ENCODE measurements at regions not wholly inside any gene's neighbourhood (a gene's known extent, or its start where the extent isn't known, plus 50 kb on each side); places are given as distances from the start of the nearest gene placed in this dataset.
"Not testable (repeated sequence)": the region's sequence is repeated elsewhere in the genome, so short reads cannot be mapped to it uniquely, and the experiment has no call there.

DNA sequence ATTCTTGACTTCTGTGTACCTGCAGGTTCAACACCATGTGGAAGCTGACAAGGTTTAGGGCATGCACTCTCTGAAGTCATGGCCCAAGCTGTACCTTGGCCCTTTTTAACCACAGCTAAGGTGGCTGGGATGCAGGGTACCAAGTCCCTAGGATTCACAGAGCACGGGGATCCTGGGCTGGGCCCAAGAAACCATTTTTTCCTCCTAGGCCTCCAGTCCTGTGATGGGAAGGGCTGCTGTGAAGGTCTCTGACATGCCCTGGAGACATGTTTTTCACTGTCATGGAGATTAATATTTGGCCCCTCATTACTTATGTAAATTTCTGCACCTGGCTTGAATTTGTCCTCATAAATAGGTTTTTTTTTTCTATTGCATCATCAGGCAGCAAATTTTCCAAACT lies 937.5 kb upstream of the ROBO1 start:
- no peak for DNase-seq

DNA sequence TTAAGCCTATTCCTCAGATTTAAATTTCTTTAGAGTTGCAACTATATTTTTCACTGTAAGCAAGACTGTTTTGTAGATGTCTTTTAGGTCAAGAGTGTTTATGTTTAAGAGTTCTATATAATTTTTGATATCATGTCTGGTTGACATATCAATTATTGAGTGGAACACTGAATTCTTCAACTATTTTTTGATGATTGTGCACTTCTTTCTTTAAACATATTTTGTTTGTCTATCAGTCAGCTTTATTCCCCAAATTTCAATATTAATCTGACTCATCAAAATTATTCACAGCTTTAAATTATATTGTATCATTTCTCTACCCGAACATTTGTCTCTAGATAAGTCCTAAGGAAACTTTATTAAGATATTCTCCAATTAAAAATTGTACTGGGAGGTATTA lies 933.6 kb upstream of the ROBO1 start:
- DNase-seq = no peak

DNA sequence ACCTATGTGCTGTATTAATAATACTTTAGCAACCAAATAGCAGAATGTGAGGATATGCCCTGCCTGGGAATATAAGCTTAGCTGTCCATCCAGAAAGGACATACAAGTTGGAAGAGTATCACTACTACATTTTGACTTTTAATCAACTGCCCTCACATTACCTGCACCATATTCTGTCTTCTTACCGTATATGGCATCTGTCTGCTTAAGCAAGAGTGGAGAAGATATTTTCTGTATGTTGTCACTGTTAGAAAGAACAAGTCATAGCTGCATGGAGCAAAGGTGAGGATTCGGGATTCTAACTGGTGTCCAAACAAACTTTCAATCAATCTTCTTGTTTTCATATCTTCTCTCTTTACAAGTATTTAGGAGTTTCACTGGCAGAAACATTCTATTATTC lies 929.5 kb upstream of the ROBO1 start:
- no peak for DNase-seq

DNA sequence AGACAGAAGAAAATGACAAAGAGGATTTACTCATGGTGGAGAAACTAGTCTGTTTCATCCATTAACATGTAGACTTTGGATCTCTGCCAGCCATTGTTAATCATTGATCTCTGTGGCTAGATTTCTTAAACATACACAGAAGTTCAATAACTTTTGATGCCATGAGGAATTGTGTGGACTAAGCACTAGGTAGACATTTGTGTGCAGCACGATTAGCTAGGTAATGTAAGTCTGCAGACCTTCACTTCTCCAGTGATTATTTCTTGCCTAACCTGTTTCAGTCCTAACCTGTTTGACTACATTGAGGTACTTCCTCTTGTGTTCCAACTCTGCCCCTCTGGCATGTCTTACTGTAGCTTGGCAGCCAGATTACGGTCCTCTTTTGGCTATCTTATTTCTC lies 928.5 kb upstream of the ROBO1 start:
- DNase-seq = no peak

DNA sequence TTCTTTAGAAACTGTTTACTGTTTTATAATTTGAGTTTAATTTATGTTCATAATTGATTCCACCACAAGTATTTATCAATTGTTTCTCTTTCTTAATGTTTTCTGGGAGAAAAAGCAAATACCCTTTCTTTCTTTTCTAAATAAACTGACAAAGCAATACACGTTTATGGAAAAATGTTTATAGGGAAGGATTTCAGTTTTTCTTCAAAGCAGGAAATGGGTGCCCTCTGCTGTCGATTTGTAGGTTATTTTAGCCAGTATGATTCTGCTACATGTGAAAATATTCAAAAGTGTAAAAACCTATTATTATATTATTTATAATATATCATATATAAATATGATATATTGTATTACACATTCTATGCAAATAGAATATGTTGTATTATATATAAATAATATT lies 921.0 kb upstream of the ROBO1 start:
- DNase-seq = no peak

DNA sequence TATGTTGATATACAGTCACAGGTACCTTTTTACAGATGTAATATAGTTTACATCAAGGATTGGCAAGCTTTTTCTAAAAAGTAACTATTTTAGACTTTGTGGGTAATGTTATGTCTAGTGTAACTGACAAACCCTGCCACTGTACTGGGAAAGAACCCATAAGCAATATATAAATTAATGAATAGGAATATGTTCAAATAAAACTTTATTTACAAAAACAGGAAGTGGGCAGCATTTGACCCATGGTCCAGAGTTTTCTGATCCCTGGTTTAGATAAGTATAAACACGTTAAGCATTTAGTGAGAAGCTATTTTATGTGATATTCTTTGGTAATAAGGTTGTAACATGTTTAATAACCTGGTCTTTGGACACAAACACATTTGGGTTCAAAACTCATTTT lies 915.2 kb upstream of the ROBO1 start:
- DNase-seq = no peak

DNA sequence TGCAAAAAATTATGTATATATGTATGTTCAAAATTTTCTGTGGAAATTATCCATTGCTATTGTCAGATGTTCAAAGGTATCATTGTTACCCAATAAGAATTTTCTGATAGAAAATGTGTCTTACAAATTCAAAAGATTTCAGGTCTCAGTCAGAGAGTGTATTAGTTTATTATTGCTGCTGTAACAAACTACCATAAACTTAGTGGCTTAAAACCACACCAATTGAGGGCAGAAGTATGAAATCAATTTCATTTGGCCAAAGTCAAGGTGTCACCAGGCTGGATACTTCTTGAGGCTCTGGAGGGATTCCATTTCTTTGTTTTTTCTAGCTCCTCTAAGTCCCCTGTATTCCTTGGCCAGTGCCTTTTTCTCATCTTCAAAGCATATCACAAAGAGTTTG lies 914.4 kb upstream of the ROBO1 start:
- no peak for DNase-seq

DNA sequence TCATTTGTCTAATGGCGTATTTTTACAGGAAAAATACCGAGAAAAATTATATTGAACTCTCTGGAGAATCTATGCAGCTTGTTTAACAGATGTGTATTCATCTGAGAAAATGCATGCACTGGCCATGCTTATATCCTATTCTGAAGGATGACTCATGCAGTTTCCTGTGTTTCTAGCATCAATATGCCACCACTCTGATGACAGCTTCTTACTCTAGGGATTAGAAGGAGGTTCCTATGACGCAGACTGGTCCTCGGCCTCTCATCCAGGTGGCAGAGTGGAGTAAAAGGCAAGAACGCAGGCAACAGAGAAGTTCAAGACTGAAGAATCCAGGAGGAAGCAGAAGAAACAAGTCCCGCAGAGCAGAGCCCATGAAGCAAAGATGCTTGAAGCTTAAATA lies 910.0 kb upstream of the ROBO1 start:
- DNase-seq = no peak

DNA sequence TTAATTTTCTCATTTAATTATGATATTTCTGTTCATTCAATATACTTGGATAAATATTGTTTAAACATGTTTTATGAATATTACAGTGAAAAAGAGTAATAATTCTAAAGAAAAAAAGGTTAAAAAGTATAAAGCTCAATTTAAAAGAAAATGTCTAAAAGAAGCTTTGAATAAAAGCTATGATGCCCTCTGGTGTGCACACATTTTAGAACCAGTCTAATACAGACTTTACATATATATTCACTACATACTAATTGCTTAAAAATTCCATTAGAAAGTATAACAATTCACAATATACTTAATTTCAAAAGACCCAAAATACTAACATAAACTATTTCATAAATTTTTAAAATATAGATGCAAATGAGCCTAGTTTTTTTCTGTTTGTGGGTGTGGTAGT lies 909.1 kb upstream of the ROBO1 start:
- no peak for DNase-seq

DNA sequence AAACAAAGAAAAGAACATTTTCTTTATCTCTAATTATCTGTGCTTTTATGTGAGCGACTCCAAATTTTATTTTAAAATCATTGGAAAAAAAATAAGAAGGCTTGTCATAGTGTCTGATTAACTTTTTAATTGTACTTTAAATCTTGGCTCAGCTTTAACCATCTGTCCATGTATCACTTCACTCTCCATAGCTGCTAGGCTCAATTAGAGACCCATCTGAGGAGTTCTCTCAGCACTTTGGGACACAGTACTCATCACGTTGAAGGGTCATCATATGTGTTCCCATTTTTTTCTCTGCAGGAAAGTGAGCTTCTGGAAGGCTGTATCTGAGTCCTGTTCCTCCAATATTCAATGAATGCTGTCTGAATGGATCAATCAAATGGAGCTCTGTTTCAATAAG lies 908.5 kb upstream of the ROBO1 start:
- DNase-seq = no peak

DNA sequence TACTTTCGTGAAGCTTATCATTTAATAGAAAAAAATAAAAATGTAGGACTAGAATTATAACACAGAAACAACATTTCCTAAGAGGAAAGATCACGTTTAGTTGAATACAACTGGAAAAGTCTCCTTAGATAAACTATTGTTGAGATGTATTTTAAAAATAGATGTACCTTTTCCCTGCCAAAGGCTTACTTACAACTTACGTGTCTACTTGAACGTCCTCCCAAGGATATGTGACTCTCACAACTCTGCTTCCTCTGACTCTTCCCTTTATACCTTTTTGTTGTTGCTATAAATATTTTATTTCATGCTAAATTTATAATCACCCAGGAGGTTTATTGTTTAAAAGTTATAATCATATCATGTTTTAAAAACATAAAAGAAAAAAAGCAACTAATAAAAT lies 908.0 kb upstream of the ROBO1 start:
- no peak for DNase-seq

DNA sequence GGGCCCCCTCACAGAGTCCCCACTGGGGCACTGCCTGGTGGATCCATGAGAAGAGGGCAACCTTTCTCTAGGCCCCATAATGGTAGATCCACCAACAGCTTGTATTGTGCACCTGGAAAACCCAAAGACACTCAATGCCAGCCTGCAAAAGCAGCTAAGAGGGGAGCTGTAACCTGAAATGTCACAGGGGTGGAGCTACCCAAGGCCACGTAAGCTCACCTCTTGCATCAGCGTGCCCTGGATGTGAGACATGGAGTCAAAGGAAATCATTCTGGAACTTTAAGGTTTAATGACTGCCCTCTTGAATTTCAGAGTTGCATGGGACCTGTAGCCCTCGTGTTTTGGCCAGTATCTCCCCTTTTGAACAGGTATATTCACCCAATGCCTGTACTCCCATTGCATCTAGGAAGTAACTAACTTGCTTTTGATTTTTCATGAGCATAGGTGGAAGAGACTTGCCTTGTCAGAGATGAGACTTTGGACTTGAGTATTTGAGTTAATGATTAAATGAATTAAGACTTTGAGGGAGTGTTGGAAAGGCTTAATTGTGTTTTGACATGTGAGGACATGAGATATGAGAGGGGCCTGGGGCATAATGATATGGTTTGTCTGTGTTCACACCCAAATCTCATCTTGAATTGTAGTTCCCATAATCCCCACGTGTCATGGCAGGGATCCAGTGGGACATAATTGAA lies 900.9 kb upstream of the ROBO1 start:
- DNase-seq = no peak

DNA sequence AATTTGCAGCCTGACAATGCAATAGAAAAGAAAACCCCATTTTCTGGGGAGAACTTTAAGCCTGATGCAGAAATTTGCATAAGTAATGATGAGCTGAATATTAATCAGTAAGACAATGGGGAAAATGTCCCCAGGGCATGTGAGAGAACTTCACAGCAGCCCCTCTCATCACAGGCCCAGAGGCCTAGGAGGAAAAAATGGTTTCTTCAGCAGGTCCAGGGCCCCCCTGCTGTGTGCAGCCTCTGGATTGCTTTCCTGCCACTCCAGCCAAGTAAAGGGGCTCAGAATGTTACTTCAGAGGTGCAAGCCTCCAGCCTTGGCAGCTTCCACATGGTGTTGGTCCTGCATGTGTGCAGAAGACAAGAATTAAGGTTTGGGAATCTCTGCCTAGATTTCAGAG lies 900.3 kb upstream of the ROBO1 start:
- DNase-seq = no peak

DNA sequence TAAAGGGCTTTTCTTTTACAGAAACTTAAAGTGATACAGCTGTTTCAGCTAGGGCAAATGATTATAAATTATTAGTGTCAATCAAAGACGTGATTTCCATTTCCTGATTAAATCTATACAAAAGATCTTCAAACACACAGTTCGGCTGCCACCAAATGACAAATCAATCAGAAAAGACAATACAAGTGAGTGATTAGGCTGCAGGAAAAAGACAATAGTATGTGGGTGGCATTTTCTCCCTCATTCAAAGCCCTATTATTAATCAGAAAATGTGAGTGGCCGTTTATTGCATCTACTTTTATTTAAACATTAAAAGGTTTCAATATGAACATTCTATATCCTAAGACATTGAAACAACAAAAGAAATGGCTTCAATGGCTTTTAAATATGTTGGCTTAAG lies 895.6 kb upstream of the ROBO1 start:
- DNase-seq = no peak

DNA sequence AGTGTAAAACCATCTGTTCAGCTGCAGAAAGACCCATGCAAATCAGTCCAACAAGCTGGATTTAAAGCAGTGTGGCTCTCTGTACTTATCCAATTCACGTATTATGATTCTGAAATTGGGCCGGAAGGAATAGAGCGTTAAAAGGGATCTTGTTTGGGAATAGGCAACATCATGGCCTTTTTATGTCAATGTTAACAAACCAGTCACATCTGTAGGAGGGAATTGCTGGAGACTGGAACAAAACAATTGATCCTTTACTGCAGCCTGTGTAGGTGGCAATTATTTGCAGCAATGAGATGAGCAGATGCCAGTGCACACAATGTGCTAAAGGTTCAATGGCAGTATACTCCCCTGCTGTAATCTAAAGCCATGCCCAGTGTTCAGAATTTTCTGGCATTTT lies 887.4 kb upstream of the ROBO1 start:
- no peak for DNase-seq

DNA sequence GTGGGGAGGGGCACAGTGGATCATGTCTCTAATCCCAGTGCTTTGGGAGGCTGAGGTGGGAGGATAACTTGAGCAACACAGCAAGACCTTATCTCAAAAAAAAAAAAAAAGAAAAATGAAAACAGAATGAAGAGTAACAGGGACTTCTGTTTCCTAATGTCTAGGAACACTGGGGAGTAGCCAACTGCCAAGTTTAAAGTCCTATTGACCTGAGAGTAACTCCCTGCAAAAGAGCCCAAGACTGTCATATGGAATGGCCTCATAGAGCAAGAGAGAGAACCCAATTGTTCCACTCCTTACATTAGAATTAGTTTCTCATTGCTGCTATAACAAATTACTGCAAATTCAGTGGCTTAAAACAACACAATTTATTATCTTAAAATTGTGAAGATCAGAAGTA lies 881.4 kb upstream of the ROBO1 start:
- DNase-seq = no peak

DNA sequence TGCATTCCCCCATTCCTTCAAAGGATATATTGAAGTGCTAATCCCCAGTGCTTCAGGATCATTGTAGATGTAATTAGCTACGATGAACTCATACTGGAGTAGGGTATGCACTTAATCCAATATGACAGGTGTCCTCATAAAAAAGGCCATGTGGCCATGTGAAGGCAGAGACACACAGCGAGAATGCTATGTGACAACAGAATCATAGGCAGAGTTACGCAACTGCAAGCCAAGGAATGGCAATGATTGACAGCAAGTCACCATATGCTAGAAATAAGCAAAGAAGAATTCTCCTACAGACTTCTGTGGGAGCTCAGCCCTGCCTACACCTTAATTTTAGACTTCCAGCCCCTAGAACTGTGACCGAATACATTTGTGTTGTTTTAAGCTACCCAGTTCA lies 875.6 kb upstream of the ROBO1 start:
- no peak for DNase-seq

DNA sequence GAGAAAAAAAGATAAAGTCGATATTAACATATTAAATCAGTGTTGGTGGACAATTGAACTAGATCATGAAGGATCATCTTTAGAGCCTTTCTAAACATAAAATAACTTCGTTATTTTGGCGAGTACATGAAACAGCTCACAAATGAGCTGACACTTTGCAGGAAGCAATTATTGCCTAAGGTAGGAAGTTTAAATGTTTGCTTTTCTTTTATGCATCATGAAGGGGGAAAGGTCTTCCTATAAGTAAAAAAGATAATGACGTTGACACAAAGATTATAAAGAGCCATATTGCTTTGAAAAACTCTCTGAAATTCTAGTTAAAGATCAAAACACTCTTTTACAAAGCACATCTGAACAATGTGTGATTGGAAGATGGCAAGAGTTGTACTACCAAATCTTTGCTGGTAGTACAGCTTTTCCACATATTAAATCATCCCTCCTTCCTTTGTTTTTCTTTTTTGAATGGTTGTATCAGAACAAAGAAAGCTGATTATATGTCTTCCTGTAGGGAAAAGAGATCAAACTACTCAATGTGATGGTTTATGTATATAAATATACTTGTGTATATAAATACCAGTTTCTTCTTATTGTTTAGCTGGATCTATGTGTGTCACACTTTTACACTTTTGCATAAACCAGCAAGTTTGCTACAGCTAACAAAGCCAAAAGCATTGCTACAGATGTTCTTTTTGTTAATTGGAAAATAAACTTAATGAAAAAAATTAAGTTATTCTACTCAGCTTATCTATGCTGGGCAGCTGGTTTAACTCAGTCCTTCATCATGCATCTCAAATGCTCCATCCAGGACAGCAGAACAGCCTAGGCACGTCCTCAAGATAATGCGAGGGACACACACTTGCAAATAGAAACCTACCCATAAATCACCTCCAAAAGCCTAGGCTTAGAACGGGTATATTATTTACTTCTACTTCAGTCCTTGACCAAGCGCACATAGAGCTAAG lies 850.8 kb upstream of the ROBO1 start:
- no peak for DNase-seq

DNA sequence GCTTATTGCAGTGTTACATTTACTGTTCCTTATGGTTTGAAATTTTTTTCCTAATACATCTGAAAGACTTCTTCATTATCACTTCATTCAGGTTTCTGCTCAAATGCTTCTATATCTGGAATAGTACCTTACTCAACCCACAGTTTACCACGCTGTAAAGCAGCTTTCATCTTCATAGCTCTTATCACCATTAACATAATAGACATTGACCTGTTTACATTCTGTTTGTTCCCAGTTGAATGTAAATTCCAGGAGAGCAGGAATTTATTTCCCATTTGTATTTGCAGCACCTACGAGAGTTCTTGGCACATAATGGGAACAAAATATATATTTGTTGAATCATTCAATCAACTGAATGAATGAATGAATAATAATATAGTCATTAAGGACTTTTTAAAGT lies 844.6 kb upstream of the ROBO1 start:
- DNase-seq = no peak

DNA sequence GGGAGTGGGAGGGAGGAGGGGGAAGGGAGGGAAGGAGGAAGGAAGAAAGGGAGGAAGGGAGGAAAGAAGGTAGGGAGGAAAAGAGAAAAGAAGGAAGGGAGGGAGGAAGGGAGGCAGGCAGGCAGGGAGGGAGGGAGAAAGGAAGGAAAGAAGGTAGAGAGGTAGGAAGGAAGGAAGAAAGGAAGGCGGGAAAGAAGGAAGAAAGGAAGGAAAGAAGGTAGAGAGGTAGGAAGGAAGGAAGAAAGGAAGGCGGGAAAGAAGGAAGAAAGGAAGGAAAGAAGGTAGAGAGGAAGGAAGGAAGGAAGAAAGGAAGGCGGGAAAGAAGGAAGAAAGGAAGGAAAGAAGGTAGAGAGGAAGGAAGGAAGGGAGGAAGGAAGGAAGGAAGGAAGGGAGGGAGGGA lies 840.3 kb upstream of the ROBO1 start:
- not testable (repeated sequence) for DNase-seq

DNA sequence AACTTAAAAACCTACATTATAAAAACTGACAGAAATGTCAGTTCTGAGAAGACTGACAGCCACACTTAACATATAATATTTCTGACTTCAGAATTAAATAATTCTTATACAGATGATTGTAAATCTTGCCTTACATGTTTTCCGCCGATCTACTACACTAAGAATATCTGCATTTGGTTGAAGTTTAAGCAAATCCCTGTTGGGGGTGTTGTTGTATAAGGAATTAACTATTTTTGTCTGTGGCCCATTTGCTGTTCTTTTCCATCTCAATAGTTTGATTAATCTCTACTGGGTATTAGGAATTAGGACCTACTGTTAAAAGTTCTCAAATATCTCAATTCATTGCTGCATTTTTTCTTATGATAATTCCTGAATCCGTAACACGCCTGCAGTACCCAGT lies 838.3 kb upstream of the ROBO1 start:
- DNase-seq = no peak

DNA sequence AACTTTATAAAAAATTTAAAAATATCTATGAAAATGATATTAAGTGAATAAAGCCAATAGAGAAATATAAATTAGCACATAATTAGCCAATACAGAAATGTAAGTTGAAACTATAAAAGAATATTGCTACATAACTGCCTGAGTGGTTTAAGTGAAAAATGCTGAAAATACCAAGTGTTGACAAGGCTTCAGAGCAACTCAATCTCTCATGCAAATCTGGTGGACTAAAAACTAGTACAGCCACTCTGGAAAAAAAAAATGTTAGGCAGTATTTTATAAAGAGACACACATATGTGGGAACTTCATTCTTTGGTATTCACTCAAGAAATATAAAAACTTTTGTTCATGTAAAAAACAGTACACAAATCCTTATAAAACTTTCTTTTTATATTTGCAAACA lies 833.7 kb upstream of the ROBO1 start:
- no peak for DNase-seq

DNA sequence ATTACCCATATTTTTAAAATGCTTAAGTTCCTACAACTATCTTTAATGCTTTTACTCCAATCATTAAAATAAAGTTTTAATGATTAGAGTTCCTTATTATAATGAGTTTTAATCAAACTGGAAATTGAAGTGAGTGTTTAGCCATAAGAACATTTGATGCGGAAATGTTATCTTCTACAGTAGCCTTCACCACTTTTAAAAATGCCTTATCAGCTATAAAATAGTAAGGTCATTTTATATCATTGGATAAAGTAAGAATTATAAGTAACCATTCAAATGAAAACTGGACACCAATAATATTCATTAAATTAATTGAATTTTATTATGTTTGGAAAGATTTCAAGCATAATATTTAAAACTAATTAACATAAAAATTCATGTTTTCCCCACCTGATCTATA lies 825.0 kb upstream of the ROBO1 start:
- no peak for DNase-seq

DNA sequence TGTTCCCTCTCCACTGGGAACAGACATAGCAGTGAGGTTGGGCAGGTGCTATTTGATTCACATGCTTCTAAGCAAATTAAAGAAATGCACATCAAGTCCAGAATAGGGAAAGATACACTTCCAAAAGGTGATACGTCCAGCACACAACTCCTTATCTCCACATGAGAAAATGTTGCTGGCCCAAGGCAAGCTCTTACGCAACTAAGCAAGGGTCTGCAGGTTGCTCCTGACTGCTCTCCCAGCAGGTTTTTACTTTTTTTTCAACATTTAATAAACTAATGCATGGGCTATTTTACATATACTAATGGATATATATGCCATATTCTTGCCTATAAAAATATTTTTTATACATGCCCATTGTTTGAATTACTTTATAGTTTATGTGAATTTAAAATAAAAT lies 818.5 kb upstream of the ROBO1 start:
- DNase-seq = no peak

DNA sequence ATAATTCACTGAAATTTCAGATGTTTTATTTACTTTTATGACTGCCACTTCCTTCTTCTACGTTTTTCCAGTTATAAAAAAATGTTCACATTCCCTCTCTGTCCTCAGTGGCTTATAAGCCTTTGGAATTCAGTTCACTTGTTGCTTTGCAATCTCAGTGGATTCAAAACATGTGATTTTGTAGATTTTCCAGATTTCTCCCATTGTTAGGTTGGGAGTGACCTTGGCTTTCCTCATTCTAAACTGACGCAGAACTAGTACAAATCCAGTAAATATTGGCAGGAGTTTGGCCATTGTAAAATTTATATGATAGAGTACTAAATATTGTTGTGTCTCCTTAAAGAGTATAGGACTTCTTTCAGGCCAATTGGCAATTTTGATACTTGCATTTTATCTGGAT lies 812.3 kb upstream of the ROBO1 start:
- DNase-seq = no peak
